Loucy (cell line): ENCODE measurements at regions not wholly inside any gene's neighbourhood (a gene's known extent, or its start where the extent isn't known, plus 50 kb on each side); places are given as distances from the start of the nearest gene placed in this dataset.

Source experiments
- EZH2phosphoT487 ChIP-seq: fragments of 200-600 bp; IDR thresholded peaks from 2 replicates; pipeline ENCODE4 v1.6.1; 2018; ENCODE audit warnings: antibody characterized with exemption, mild to moderate bottlenecking, moderate library complexity, borderline replicate concordance
- TF ChIP-seq, protein P1 (sequence below): fragments of 200-600 bp; sonication (generic); conservative IDR thresholded peaks from 2 replicates; pipeline ENCODE4 v1.5.1; 2014; ENCODE audit warnings: mild to moderate bottlenecking, antibody characterized with exemption, low read length

DNA sequence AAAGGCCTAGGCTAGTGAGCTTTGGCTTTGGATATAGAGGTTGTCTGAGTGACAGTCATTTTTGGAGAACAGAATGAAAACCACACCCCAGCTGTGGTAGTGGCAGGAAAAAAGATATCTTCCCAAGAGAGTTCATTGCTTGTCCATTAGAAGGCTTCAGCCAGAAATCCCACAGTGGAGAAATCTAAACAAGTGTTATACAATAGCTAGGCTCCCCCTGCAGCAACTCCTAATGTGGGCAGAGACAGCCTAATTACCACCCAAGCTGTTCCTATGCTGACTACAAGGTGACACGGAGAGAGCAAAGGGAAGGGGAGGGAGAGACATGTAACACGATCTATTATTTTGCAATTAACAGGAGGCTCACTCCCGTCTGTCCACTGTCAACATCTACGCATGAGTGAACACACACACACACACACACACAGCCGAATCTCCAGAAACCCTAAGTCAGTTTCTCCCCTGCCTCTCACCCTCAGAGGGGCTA, 147.5 kb upstream of the TCF21 start:
- TF ChIP-seq, protein P1, sequence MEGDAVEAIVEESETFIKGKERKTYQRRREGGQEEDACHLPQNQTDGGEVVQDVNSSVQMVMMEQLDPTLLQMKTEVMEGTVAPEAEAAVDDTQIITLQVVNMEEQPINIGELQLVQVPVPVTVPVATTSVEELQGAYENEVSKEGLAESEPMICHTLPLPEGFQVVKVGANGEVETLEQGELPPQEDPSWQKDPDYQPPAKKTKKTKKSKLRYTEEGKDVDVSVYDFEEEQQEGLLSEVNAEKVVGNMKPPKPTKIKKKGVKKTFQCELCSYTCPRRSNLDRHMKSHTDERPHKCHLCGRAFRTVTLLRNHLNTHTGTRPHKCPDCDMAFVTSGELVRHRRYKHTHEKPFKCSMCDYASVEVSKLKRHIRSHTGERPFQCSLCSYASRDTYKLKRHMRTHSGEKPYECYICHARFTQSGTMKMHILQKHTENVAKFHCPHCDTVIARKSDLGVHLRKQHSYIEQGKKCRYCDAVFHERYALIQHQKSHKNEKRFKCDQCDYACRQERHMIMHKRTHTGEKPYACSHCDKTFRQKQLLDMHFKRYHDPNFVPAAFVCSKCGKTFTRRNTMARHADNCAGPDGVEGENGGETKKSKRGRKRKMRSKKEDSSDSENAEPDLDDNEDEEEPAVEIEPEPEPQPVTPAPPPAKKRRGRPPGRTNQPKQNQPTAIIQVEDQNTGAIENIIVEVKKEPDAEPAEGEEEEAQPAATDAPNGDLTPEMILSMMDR, result no peak
- no peak for TF ChIP-seq EZH2phosphoT487
